ENCODE measurements at regions not wholly inside any gene's neighbourhood (a gene's known extent, or its start where the extent isn't known, plus 50 kb on each side); places are given as distances from the start of the nearest gene placed in this dataset.

DNA sequence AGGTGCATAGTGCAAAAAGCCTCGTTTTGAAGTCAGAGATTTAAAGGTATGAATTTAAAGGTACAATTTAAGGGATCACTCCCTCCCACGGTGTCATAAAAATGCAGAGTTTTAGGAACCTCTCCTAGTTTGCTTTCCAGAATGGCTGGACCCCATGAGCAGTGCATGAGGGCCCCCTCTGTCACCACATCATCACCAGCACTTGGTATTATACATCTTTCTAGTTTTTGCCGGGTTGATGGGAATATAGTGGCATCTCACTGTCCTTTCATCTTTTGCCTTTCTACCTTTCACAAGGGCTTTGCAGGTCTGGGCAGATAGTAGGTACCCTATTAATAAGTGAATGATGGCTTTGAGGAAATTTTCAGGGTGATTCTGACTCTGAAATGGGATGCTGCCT, 103.6 kb upstream of the AGBL1 start:
- no peaks in the 10 kb centered on the region for H3K4me1 ChIP-seq (ENCODE audit: control insufficient read depth, low read depth, low read length)
- DNase-seq, result no peak
- WGBS (ENCODE audit: extremely low coverage, insufficient coverage, low lambda C conversion rate), result no CpG with 5 or more reads among the region's 3 CpGs
- H3K4ac ChIP-seq (ENCODE audit: low read depth, low read length), result no peak overlapping the region
- H3K4me2 ChIP-seq (ENCODE audit: low read length), result no peak overlapping the region
- H3K18ac ChIP-seq (ENCODE audit: low read length), result no peak overlapping the region
- H3K23ac ChIP-seq (ENCODE audit: low read length), result no peak overlapping the region
- H3K56ac ChIP-seq (ENCODE audit: low read length), result no peak overlapping the region
- no peak overlapping the region for H2BK5ac ChIP-seq (ENCODE audit: low read length)
- no peak overlapping the region for H2BK15ac ChIP-seq (replicated peaks; ENCODE audit: low read depth)
- H3K36me3 ChIP-seq (ENCODE audit: control insufficient read depth, insufficient read depth, low read length), result no peaks in the 10 kb centered on the region
- H3K9ac ChIP-seq (ENCODE audit: low read length), result no peak overlapping the region
- no peak overlapping the region for H2BK120ac ChIP-seq (ENCODE audit: low read depth, low read length)
- H3K79me1 ChIP-seq (ENCODE audit: low read length), result no peaks in the 10 kb centered on the region
- no peak overlapping the region for H3K27ac ChIP-seq (ENCODE audit: low read depth, low read length)
- no peaks in the 10 kb centered on the region for H3K79me2 ChIP-seq (ENCODE audit: control insufficient read depth, insufficient read depth, low read length)
- no peak overlapping the region for H4K5ac ChIP-seq (ENCODE audit: low read length)
- no peak overlapping the region for H4K8ac ChIP-seq (ENCODE audit: low read depth, low read length)
- no peak overlapping the region for H3K4me3 ChIP-seq (ENCODE audit: low read length)
- H2AK5ac ChIP-seq (ENCODE audit: low read length), result no peak overlapping the region
- H3K27me3 ChIP-seq (ENCODE audit: insufficient read depth, low read length, poor library complexity), result no peaks in the 10 kb centered on the region

- H3K56ac ChIP-seq (ENCODE audit: low read length), result no peak overlapping the region
- H4K5ac ChIP-seq (ENCODE audit: low read length), result no peak overlapping the region
- no peaks in the 10 kb centered on the region for H3K4me1 ChIP-seq (ENCODE audit: control insufficient read depth, low read depth, low read length)
- no peak overlapping the region for H2BK120ac ChIP-seq (ENCODE audit: low read depth, low read length)
- no peaks in the 10 kb centered on the region for H3K79me1 ChIP-seq (ENCODE audit: low read length)
- H3K4me3 ChIP-seq (ENCODE audit: low read length), result no peak overlapping the region
- no peak overlapping the region for H3K18ac ChIP-seq (ENCODE audit: low read length)
- no peaks in the 10 kb centered on the region for H3K27me3 ChIP-seq (ENCODE audit: insufficient read depth, low read length, poor library complexity)
- H2AK5ac ChIP-seq (ENCODE audit: low read length), result no peak overlapping the region
- H3K79me2 ChIP-seq (ENCODE audit: control insufficient read depth, insufficient read depth, low read length), result no peaks in the 10 kb centered on the region
- H3K4me2 ChIP-seq (ENCODE audit: low read length), result no peak overlapping the region
- no peak overlapping the region for H3K23ac ChIP-seq (ENCODE audit: low read length)
- H3K9ac ChIP-seq (ENCODE audit: low read length), result no peak overlapping the region
- no peak overlapping the region for H2BK15ac ChIP-seq (replicated peaks; ENCODE audit: low read depth)
- no peak overlapping the region for H3K27ac ChIP-seq (ENCODE audit: low read depth, low read length)
- H3K4ac ChIP-seq (ENCODE audit: low read depth, low read length), result no peak overlapping the region
- WGBS (ENCODE audit: extremely low coverage, insufficient coverage, low lambda C conversion rate), result no CpG with 5 or more reads among the region's 3 CpGs
- no peaks in the 10 kb centered on the region for H3K36me3 ChIP-seq (ENCODE audit: control insufficient read depth, insufficient read depth, low read length)
- DNase-seq, result no peak
- H4K8ac ChIP-seq (ENCODE audit: low read depth, low read length), result no peak overlapping the region
- no peak overlapping the region for H2BK5ac ChIP-seq (ENCODE audit: low read length)
These were observed 102.7 kb upstream of the AGBL1 start for GRCh38 chr15:85976986-85977385.

GRCh38 chr15:85977586-85977985, 102.1 kb upstream of the AGBL1 start:
- Histone ChIP-seq H3K27me3 (ENCODE audit: insufficient read depth, low read length, poor library complexity) (no peaks in the 10 kb centered on the region), H3K79me1 (ENCODE audit: low read length) (no peaks in the 10 kb centered on the region), H3K9ac (ENCODE audit: low read length) (no peak overlapping the region), H3K79me2 (ENCODE audit: control insufficient read depth, insufficient read depth, low read length) (no peaks in the 10 kb centered on the region), H3K27ac (ENCODE audit: low read depth, low read length) (no peak overlapping the region), H4K5ac (ENCODE audit: low read length) (no peak overlapping the region), H3K4ac (ENCODE audit: low read depth, low read length) (no peak overlapping the region), H3K36me3 (ENCODE audit: control insufficient read depth, insufficient read depth, low read length) (no peaks in the 10 kb centered on the region), H2BK15ac (replicated peaks; ENCODE audit: low read depth) (no peak overlapping the region), H2BK5ac (ENCODE audit: low read length) (no peak overlapping the region), H3K4me3 (ENCODE audit: low read length) (no peak overlapping the region), H2BK120ac (ENCODE audit: low read depth, low read length) (no peak overlapping the region), H4K8ac (ENCODE audit: low read depth, low read length) (no peak overlapping the region), H3K23ac (ENCODE audit: low read length) (no peak overlapping the region), H3K56ac (ENCODE audit: low read length) (no peak overlapping the region), H3K4me1 (ENCODE audit: control insufficient read depth, low read depth, low read length) (no peaks in the 10 kb centered on the region), H3K4me2 (ENCODE audit: low read length) (no peak overlapping the region), H3K18ac (ENCODE audit: low read length) (no peak overlapping the region), H2AK5ac (ENCODE audit: low read length) (no peak overlapping the region)
- no CpG with 5 or more reads among the region's 2 CpGs for WGBS (ENCODE audit: extremely low coverage, insufficient coverage, low lambda C conversion rate)
- no peak for DNase-seq

DNA sequence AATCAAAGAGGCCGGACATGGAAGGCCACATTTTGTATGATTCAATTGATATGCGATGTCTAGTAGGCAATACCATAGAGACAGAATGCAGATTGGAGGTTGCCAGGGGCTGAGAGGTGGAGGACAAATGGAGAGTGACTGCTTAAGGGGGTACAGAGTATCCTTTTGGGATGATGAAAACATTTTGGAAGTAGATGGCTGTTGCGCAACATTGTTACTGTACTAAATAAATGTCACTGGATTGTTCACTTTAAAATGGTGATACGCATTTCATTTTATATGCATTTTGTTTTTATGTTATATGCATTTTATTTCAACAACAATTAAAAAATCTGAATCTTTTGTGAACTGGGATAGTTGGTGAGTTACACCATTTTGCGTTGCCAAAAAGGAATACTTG, 99.7 kb upstream of the AGBL1 start:
- Histone ChIP-seq H3K9ac (ENCODE audit: low read length) (no peak overlapping the region), H3K56ac (ENCODE audit: low read length) (no peak overlapping the region), H4K8ac (ENCODE audit: low read depth, low read length) (no peak overlapping the region), H3K36me3 (ENCODE audit: control insufficient read depth, insufficient read depth, low read length) (no peaks in the 10 kb centered on the region), H3K4me3 (ENCODE audit: low read length) (no peak overlapping the region), H3K4me2 (ENCODE audit: low read length) (no peak overlapping the region), H2AK5ac (ENCODE audit: low read length) (no peak overlapping the region), H3K4ac (ENCODE audit: low read depth, low read length) (no peak overlapping the region), H3K27me3 (ENCODE audit: insufficient read depth, low read length, poor library complexity) (no peaks in the 10 kb centered on the region), H3K18ac (ENCODE audit: low read length) (no peak overlapping the region), H3K79me1 (ENCODE audit: low read length) (no peaks in the 10 kb centered on the region), H3K79me2 (ENCODE audit: control insufficient read depth, insufficient read depth, low read length) (no peaks in the 10 kb centered on the region), H2BK120ac (ENCODE audit: low read depth, low read length) (no peak overlapping the region), H3K27ac (ENCODE audit: low read depth, low read length) (no peak overlapping the region), H3K23ac (ENCODE audit: low read length) (no peak overlapping the region), H2BK5ac (ENCODE audit: low read length) (no peak overlapping the region), H4K5ac (ENCODE audit: low read length) (no peak overlapping the region), H2BK15ac (replicated peaks; ENCODE audit: low read depth) (no peak overlapping the region), H3K4me1 (ENCODE audit: control insufficient read depth, low read depth, low read length) (no peaks in the 10 kb centered on the region)
- no CpG with 5 or more reads among the region's 5 CpGs for WGBS (ENCODE audit: extremely low coverage, insufficient coverage, low lambda C conversion rate)
- DNase-seq, result no peak

DNA sequence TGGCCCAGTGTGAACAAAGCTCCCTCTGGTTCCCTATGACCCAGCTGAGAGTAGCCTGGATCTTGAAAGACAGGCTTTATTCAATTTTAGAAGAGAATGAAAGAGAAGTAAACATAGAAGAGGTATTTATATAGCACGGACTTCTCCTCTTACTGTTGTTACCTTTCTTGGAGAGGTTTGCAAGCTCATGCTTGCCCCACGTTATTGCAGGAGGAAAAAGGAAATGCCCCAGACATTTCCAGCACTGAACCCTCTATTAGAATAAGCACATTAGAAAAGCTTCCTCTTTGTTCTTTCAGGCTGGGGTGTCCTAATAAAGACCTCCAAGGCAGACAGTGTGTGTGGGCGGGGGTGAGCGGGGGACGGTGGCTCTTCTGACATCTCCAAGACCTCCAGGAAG, 98.7 kb upstream of the AGBL1 start:
- WGBS (ENCODE audit: extremely low coverage, insufficient coverage, low lambda C conversion rate), result no CpG with 5 or more reads among the region's 5 CpGs
- H3K27me3 ChIP-seq (ENCODE audit: insufficient read depth, low read length, poor library complexity), result no peaks in the 10 kb centered on the region
- no peak overlapping the region for H3K56ac ChIP-seq (ENCODE audit: low read length)
- no peak overlapping the region for H3K18ac ChIP-seq (ENCODE audit: low read length)
- H3K4me1 ChIP-seq (ENCODE audit: control insufficient read depth, low read depth, low read length), result no peaks in the 10 kb centered on the region
- no peak overlapping the region for H3K23ac ChIP-seq (ENCODE audit: low read length)
- no peak overlapping the region for H3K4ac ChIP-seq (ENCODE audit: low read depth, low read length)
- H2BK15ac ChIP-seq (replicated peaks; ENCODE audit: low read depth), result no peak overlapping the region
- no peaks in the 10 kb centered on the region for H3K36me3 ChIP-seq (ENCODE audit: control insufficient read depth, insufficient read depth, low read length)
- H2BK5ac ChIP-seq (ENCODE audit: low read length), result no peak overlapping the region
- no peaks in the 10 kb centered on the region for H3K79me1 ChIP-seq (ENCODE audit: low read length)
- H3K4me2 ChIP-seq (ENCODE audit: low read length), result no peak overlapping the region
- no peak overlapping the region for H3K9ac ChIP-seq (ENCODE audit: low read length)
- H3K79me2 ChIP-seq (ENCODE audit: control insufficient read depth, insufficient read depth, low read length), result no peaks in the 10 kb centered on the region
- no peak overlapping the region for H2BK120ac ChIP-seq (ENCODE audit: low read depth, low read length)
- no peak for DNase-seq
- H4K5ac ChIP-seq (ENCODE audit: low read length), result no peak overlapping the region
- H3K27ac ChIP-seq (ENCODE audit: low read depth, low read length), result no peak overlapping the region
- no peak overlapping the region for H3K4me3 ChIP-seq (ENCODE audit: low read length)
- no peak overlapping the region for H4K8ac ChIP-seq (ENCODE audit: low read depth, low read length)
- H2AK5ac ChIP-seq (ENCODE audit: low read length), result no peak overlapping the region

- H4K8ac ChIP-seq (ENCODE audit: low read depth, low read length), result no peak overlapping the region
- no peaks in the 10 kb centered on the region for H3K79me2 ChIP-seq (ENCODE audit: control insufficient read depth, insufficient read depth, low read length)
- H3K36me3 ChIP-seq (ENCODE audit: control insufficient read depth, insufficient read depth, low read length), result no peaks in the 10 kb centered on the region
- H3K79me1 ChIP-seq (ENCODE audit: low read length), result no peaks in the 10 kb centered on the region
- H3K4me2 ChIP-seq (ENCODE audit: low read length), result no peak overlapping the region
- H3K18ac ChIP-seq (ENCODE audit: low read length), result no peak overlapping the region
- WGBS (ENCODE audit: extremely low coverage, insufficient coverage, low lambda C conversion rate), result no CpG with 5 or more reads among the region's 4 CpGs
- no peak overlapping the region for H2BK120ac ChIP-seq (ENCODE audit: low read depth, low read length)
- DNase-seq, result no peak
- no peak overlapping the region for H2BK15ac ChIP-seq (replicated peaks; ENCODE audit: low read depth)
- H3K23ac ChIP-seq (ENCODE audit: low read length), result no peak overlapping the region
- no peak overlapping the region for H3K27ac ChIP-seq (ENCODE audit: low read depth, low read length)
- H3K4ac ChIP-seq (ENCODE audit: low read depth, low read length), result no peak overlapping the region
- H3K4me3 ChIP-seq (ENCODE audit: low read length), result no peak overlapping the region
- H2AK5ac ChIP-seq (ENCODE audit: low read length), result no peak overlapping the region
- no peak overlapping the region for H2BK5ac ChIP-seq (ENCODE audit: low read length)
- H4K5ac ChIP-seq (ENCODE audit: low read length), result no peak overlapping the region
- no peak overlapping the region for H3K56ac ChIP-seq (ENCODE audit: low read length)
- H3K27me3 ChIP-seq (ENCODE audit: insufficient read depth, low read length, poor library complexity), result no peaks in the 10 kb centered on the region
- H3K4me1 ChIP-seq (ENCODE audit: control insufficient read depth, low read depth, low read length), result no peaks in the 10 kb centered on the region
- no peak overlapping the region for H3K9ac ChIP-seq (ENCODE audit: low read length)
These were observed 95.4 kb upstream of the AGBL1 start for GRCh38 chr15:85984241-85984640.
